Epithelial cell of proximal tubule (primary cell): ENCODE measurements at regions not wholly inside any gene's neighbourhood (a gene's known extent, or its start where the extent isn't known, plus 50 kb on each side); places are given as distances from the start of the nearest gene placed in this dataset.

Source experiments
- DNase-seq: peaks from one replicate; pipeline ENCODE4 v3.0.0-alpha.2; 2011; ENCODE audit warnings: low read depth
- H3K4me3 ChIP-seq: 2 replicates; pipeline ENCODE4 v1.5.1; 2011; ENCODE audit warnings: low read depth, mild to moderate bottlenecking, low read length
- CTCF ChIP-seq: conservative IDR thresholded peaks from 2 replicates; pipeline ENCODE4 v1.5.1; 2012; ENCODE audit warnings: low read depth, mild to moderate bottlenecking, low read length

DNA sequence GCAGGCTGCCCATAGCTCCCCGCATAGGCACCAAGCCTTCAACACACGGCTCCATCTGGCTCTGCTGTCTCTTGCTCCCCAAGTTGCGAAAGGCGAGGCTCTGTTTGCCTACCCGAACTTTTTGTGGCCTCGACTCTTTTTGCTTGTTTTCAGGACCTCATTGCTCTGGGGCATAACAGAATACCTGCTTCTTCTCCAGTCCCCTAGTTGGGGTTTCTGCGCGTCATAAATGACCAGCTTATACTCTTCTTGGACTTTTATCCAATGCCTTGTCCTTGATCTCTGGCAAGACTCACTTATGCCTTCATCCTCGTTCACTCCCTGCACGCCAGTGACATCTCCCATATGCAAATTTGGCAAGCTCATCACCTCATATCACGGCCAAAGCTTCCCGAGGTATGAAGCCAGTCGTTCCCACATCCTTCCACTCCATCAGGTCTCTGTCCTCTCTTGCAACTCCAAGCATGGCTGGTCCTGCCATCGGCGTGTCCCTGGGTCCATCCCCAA is 238.8 kb upstream of the ADAMTS16 start:
- no peak for DNase-seq
- H3K4me3 ChIP-seq: no peak overlapping the region
- TF ChIP-seq CTCF: no peak

DNA sequence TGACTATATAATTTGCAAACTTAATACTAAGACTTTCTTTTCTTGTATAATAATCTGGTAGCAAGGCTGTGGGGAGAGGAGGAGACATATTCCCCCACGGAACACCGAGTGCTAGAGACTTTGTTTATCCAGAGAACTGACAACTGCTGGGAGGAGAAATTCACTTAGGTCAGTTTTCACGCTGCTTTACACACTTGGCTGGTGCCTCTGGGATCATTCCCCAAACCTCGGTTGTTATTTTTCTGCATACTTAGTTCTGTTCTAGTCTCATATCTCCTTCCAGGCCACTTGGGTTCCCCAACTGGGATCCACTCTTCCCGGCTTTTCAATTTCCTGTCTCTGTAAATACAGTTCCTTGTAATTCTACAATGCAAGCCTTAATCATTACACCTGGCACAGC is 238.2 kb upstream of the ADAMTS16 start:
- no peak overlapping the region for H3K4me3 ChIP-seq
- no peak for DNase-seq
- TF ChIP-seq CTCF: no peak

DNA sequence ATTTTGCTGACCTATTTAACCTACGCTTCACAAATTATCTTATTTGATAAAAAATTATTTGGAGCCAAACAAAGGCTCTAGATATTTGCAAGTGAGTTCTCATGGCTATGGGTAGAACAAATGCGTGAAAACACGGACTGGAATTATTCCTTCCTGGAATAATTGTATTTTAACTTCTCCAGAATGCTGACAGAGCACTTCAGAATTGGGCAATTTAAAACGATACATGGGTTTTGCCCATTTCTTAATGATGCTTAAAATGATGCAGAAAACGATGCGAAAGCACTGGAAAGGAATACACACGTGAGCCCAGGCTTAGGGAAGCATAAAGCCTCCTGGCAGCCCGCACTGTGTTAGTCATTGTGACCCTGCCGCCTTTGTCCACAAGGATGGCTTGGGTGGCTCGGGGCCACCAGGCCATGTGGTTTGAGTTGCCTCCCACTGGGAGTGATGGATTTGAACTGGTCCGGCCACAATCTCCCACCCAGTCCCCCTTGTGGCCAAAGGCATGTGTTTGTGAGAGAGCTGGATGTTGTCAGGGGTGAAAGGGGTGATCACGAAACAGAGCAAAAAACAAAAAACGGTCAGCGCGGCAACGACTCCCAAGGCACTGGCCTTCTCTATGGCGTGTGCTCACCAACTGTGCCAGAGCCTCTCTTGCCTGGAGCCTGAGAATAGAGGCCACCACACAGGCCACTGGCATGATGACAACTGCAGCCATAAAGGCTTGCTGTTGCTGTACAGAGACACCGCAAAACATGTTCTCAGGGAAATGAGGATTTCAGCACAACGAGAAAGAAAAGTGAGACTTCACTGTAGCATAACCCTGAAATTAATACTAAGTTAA is 234.2 kb upstream of the ADAMTS16 start:
- H3K4me3 ChIP-seq: no peak overlapping the region
- TF ChIP-seq CTCF: peak; percentile 22
- DNase-seq: no peak

DNA sequence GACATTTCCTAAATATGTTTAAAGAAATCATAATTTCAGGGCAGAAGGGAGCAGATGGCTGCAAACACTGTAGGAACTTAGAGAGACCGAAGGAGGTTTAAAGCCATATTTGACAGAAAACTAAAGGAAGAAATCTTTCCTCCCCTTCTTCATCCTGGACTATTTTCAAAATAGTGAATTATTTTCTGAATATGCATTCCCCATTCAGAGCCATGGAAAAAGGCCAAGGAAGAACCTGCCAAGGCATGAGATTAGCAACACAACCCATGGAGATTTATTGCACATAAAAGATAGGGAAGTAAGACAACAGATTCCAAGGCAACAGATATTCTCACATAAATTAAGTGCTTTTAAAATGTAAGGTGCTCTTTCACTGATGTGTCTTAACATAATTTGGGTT is 233.3 kb upstream of the ADAMTS16 start:
- no peak for DNase-seq
- no peak overlapping the region for H3K4me3 ChIP-seq
- no peak for TF ChIP-seq CTCF

- DNase-seq: no peak
- no peak overlapping the region for H3K4me3 ChIP-seq
- no peak for TF ChIP-seq CTCF
Observed at GRCh38 chr5:4907571-4907970, 232.6 kb upstream of the ADAMTS16 start.

GRCh38 chr5:4909086-4909485 is 231.0 kb upstream of the ADAMTS16 start:
- no peak overlapping the region for H3K4me3 ChIP-seq
- TF ChIP-seq CTCF: no peak
- DNase-seq: no peak
